ENCODE measurements at regions not wholly inside any gene's neighbourhood (a gene's known extent, or its start where the extent isn't known, plus 50 kb on each side); places are given as distances from the start of the nearest gene placed in this dataset.

- dilution Hi-C loops (cut with MboI; ENCODE audit: extremely low pct_ligation_motif_present, low sequenced_read_pairs) (no loop called here), intact Hi-C loops (cut with micrococcal nuclease) (no loop called here)
- Histone ChIP-seq H3K4me2 (ENCODE audit: insufficient read depth, low read length) (no peak overlapping the region), H3K9me3 (replicated peaks; ENCODE audit: control insufficient read depth, insufficient read depth, low read length) (no peaks in the 10 kb centered on the region), H3K4me1 (ENCODE audit: control insufficient read depth, extremely low read depth, insufficient read depth, low read length) (no peaks in the 10 kb centered on the region), H3K9me1 (replicated peaks; ENCODE audit: control insufficient read depth, extremely low read depth, insufficient read depth, low read length) (no peaks in the 10 kb centered on the region), H3K4me3 (replicated peaks in 1 of 3; ENCODE audit: insufficient read depth in 1 of 3, low read depth in 1 of 3, low read length in 3 of 3) (no peak overlapping the region), H3K9ac (replicated peaks; ENCODE audit: extremely low read depth, insufficient read depth, low read length) (no peak overlapping the region), H2AFZ (ENCODE audit: low read depth, low read length) (no peak overlapping the region), H3K27me3 (ENCODE audit: control insufficient read depth in 2 of 2, insufficient read depth in 2 of 2, low read length in 2 of 2) (no peaks in the 10 kb centered on the region), H4K20me1 (replicated peaks; ENCODE audit: control insufficient read depth, extremely low read depth, insufficient read depth, low read length) (no peaks in the 10 kb centered on the region), H3K79me2 (ENCODE audit: control insufficient read depth, insufficient read depth, low read length) (no peaks in the 10 kb centered on the region), H3K36me3 (ENCODE audit: control insufficient read depth in 2 of 2, extremely low read depth in 1 of 2, insufficient read depth in 2 of 2, low read length in 2 of 2) (no peaks in the 10 kb centered on the region), H3K27ac (ENCODE audit: insufficient read depth, low read depth, low read length) (no peak overlapping the region)
- no peak for FAIRE-seq
- TF ChIP-seq POLR2AphosphoS5 (IDR thresholded peaks at IDR 0.05; ENCODE audit: insufficient read depth, low read depth, low read length) = no peak
- no peak for TF ChIP-seq EZH2 (IDR thresholded peaks at IDR 0.05; ENCODE audit: borderline replicate concordance, low read depth, low read length, severe bottlenecking)
- TF ChIP-seq GATA2 (IDR thresholded peaks at IDR 0.05; ENCODE audit: insufficient read depth, insufficient read length, low read depth, low read length) = no peak
- no TSS peak for BruUV-seq (replicated peaks)
- DNase-seq (ENCODE audit: low read depth, low spot score) = no peak
- POLR2A ChIA-PET = no interaction called here
- CTCF ChIA-PET = no interaction called here
Measured at GRCh38 chr6:102793752-102794151, 1400.2 kb downstream of the GRIK2 start.

GRCh38 chr6:102774326-102774725, 1380.8 kb downstream of the GRIK2 start:
- TF ChIP-seq EZH2 (IDR thresholded peaks at IDR 0.05; ENCODE audit: borderline replicate concordance, low read depth, low read length, severe bottlenecking) = no peak
- TF ChIP-seq POLR2A (IDR thresholded peaks at IDR 0.05; ENCODE audit: low read depth, low read length) = no peak
- TF ChIP-seq MYC (IDR thresholded peaks at IDR 0.05; ENCODE audit: low read depth, low read length) = no peak
- TF ChIP-seq MAX (IDR thresholded peaks at IDR 0.05; ENCODE audit: insufficient read depth, insufficient read length) = no peak
- no peak for TF ChIP-seq JUN (IDR thresholded peaks at IDR 0.05; ENCODE audit: borderline replicate concordance, insufficient read depth, insufficient read length, low read depth)
- TF ChIP-seq POLR2AphosphoS5 (IDR thresholded peaks at IDR 0.05; ENCODE audit: insufficient read depth, low read depth, low read length) = no peak
- H3K36me3 ChIP-seq (ENCODE audit: control insufficient read depth in 2 of 2, extremely low read depth in 1 of 2, insufficient read depth in 2 of 2, low read length in 2 of 2) = no peaks in the 10 kb centered on the region
- no TSS peak for BruUV-seq (replicated peaks)
- H3K9me3 ChIP-seq (replicated peaks; ENCODE audit: control insufficient read depth, insufficient read depth, low read length) = no peaks in the 10 kb centered on the region
- no peaks in the 10 kb centered on the region for H3K9me1 ChIP-seq (replicated peaks; ENCODE audit: control insufficient read depth, extremely low read depth, insufficient read depth, low read length)
- no peak overlapping the region for H3K27ac ChIP-seq (ENCODE audit: insufficient read depth, low read depth, low read length)
- no peaks in the 10 kb centered on the region for H3K4me1 ChIP-seq (ENCODE audit: control insufficient read depth, extremely low read depth, insufficient read depth, low read length)
- POLR2A ChIA-PET = no interaction called here
- no peak overlapping the region for H3K9ac ChIP-seq (replicated peaks; ENCODE audit: extremely low read depth, insufficient read depth, low read length)
- H3K79me2 ChIP-seq (ENCODE audit: control insufficient read depth, insufficient read depth, low read length) = no peaks in the 10 kb centered on the region
- no peak overlapping the region for H2AFZ ChIP-seq (ENCODE audit: low read depth, low read length)
- no peak overlapping the region for H3K4me2 ChIP-seq (ENCODE audit: insufficient read depth, low read length)
- intact Hi-C loops (cut with micrococcal nuclease) (no loop called here), dilution Hi-C loops (cut with MboI; ENCODE audit: extremely low pct_ligation_motif_present, low sequenced_read_pairs) (no loop called here)
- CTCF ChIA-PET = no interaction called here
- DNase-seq (ENCODE audit: low read depth, low spot score) (no peak), FAIRE-seq (no peak)
- no peaks in the 10 kb centered on the region for H3K27me3 ChIP-seq (ENCODE audit: control insufficient read depth in 2 of 2, insufficient read depth in 2 of 2, low read length in 2 of 2)
- no peak overlapping the region for H3K4me3 ChIP-seq (replicated peaks in 1 of 3; ENCODE audit: insufficient read depth in 1 of 3, low read depth in 1 of 3, low read length in 3 of 3)
- no peaks in the 10 kb centered on the region for H4K20me1 ChIP-seq (replicated peaks; ENCODE audit: control insufficient read depth, extremely low read depth, insufficient read depth, low read length)

Data from endothelial cell of umbilical vein (primary cell).